ENCODE measurements at regions not wholly inside any gene's neighbourhood (a gene's known extent, or its start where the extent isn't known, plus 50 kb on each side); places are given as distances from the start of the nearest gene placed in this dataset.

- TF ChIP-seq CTCF (IDR thresholded peaks at IDR 0.05) = no peak
- TF ChIP-seq, protein P1, sequence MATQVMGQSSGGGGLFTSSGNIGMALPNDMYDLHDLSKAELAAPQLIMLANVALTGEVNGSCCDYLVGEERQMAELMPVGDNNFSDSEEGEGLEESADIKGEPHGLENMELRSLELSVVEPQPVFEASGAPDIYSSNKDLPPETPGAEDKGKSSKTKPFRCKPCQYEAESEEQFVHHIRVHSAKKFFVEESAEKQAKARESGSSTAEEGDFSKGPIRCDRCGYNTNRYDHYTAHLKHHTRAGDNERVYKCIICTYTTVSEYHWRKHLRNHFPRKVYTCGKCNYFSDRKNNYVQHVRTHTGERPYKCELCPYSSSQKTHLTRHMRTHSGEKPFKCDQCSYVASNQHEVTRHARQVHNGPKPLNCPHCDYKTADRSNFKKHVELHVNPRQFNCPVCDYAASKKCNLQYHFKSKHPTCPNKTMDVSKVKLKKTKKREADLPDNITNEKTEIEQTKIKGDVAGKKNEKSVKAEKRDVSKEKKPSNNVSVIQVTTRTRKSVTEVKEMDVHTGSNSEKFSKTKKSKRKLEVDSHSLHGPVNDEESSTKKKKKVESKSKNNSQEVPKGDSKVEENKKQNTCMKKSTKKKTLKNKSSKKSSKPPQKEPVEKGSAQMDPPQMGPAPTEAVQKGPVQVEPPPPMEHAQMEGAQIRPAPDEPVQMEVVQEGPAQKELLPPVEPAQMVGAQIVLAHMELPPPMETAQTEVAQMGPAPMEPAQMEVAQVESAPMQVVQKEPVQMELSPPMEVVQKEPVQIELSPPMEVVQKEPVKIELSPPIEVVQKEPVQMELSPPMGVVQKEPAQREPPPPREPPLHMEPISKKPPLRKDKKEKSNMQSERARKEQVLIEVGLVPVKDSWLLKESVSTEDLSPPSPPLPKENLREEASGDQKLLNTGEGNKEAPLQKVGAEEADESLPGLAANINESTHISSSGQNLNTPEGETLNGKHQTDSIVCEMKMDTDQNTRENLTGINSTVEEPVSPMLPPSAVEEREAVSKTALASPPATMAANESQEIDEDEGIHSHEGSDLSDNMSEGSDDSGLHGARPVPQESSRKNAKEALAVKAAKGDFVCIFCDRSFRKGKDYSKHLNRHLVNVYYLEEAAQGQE (IDR thresholded peaks at IDR 0.05; ENCODE audit: insufficient read depth in 1 of 2, low read depth in 2 of 2, low read length in 1 of 2) = no peak
- no peak for TF ChIP-seq POLR2AphosphoS5 (IDR thresholded peaks at IDR 0.05; ENCODE audit: low read depth, low read length)
- TF ChIP-seq TCF7L2 (IDR thresholded peaks at IDR 0.05; ENCODE audit: low read depth, low read length) = no peak
- no peak for TF ChIP-seq SIN3A (IDR thresholded peaks at IDR 0.05; ENCODE audit: borderline replicate concordance, insufficient read depth, low read depth, low read length)
Measured at GRCh38 chr16:62565706-62566105, 529.5 kb upstream of the CDH8 start.
